ENCODE measurements at regions not wholly inside any gene's neighbourhood (a gene's known extent, or its start where the extent isn't known, plus 50 kb on each side); places are given as distances from the start of the nearest gene placed in this dataset.

DNA sequence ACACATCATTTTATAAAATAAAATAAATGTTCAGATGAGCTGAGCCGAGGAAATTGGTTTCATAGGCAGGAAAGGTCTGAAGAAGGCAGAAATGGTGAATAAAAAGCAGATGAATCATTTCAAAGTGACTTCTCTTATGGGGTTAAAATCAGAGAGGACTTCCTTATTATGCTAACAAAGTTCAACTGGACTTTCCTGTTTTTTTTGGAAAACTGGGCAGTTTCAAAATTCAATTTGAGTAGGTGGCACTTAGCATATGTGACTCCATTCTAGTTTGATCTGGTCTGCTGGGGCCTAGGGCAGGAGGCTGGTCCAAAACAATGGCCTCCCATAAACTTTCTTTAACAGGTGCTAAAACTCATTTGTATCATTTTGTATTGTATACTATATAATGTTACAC is 1794.9 kb upstream of the TENM3 start (continued):
- TF ChIP-seq, protein P1, sequence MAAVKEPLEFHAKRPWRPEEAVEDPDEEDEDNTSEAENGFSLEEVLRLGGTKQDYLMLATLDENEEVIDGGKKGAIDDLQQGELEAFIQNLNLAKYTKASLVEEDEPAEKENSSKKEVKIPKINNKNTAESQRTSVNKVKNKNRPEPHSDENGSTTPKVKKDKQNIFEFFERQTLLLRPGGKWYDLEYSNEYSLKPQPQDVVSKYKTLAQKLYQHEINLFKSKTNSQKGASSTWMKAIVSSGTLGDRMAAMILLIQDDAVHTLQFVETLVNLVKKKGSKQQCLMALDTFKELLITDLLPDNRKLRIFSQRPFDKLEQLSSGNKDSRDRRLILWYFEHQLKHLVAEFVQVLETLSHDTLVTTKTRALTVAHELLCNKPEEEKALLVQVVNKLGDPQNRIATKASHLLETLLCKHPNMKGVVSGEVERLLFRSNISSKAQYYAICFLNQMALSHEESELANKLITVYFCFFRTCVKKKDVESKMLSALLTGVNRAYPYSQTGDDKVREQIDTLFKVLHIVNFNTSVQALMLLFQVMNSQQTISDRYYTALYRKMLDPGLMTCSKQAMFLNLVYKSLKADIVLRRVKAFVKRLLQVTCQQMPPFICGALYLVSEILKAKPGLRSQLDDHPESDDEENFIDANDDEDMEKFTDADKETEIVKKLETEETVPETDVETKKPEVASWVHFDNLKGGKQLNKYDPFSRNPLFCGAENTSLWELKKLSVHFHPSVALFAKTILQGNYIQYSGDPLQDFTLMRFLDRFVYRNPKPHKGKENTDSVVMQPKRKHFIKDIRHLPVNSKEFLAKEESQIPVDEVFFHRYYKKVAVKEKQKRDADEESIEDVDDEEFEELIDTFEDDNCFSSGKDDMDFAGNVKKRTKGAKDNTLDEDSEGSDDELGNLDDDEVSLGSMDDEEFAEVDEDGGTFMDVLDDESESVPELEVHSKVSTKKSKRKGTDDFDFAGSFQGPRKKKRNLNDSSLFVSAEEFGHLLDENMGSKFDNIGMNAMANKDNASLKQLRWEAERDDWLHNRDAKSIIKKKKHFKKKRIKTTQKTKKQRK (IDR thresholded peaks at IDR 0.05; ENCODE audit: low read depth, low read length): no peak
- TF ChIP-seq, protein P2, sequence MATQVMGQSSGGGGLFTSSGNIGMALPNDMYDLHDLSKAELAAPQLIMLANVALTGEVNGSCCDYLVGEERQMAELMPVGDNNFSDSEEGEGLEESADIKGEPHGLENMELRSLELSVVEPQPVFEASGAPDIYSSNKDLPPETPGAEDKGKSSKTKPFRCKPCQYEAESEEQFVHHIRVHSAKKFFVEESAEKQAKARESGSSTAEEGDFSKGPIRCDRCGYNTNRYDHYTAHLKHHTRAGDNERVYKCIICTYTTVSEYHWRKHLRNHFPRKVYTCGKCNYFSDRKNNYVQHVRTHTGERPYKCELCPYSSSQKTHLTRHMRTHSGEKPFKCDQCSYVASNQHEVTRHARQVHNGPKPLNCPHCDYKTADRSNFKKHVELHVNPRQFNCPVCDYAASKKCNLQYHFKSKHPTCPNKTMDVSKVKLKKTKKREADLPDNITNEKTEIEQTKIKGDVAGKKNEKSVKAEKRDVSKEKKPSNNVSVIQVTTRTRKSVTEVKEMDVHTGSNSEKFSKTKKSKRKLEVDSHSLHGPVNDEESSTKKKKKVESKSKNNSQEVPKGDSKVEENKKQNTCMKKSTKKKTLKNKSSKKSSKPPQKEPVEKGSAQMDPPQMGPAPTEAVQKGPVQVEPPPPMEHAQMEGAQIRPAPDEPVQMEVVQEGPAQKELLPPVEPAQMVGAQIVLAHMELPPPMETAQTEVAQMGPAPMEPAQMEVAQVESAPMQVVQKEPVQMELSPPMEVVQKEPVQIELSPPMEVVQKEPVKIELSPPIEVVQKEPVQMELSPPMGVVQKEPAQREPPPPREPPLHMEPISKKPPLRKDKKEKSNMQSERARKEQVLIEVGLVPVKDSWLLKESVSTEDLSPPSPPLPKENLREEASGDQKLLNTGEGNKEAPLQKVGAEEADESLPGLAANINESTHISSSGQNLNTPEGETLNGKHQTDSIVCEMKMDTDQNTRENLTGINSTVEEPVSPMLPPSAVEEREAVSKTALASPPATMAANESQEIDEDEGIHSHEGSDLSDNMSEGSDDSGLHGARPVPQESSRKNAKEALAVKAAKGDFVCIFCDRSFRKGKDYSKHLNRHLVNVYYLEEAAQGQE (IDR thresholded peaks at IDR 0.05; ENCODE audit: low read depth, low read length): no peak
- TF ChIP-seq, protein P3, sequence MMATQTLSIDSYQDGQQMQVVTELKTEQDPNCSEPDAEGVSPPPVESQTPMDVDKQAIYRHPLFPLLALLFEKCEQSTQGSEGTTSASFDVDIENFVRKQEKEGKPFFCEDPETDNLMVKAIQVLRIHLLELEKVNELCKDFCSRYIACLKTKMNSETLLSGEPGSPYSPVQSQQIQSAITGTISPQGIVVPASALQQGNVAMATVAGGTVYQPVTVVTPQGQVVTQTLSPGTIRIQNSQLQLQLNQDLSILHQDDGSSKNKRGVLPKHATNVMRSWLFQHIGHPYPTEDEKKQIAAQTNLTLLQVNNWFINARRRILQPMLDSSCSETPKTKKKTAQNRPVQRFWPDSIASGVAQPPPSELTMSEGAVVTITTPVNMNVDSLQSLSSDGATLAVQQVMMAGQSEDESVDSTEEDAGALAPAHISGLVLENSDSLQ (IDR thresholded peaks at IDR 0.05): no peak
- no peak for TF ChIP-seq NBN (IDR thresholded peaks at IDR 0.05)

All from GM12878 (cell line).